Pons (tissue), 1 donor: ENCODE measurements at regions not wholly inside any gene's neighbourhood (a gene's known extent, or its start where the extent isn't known, plus 50 kb on each side); places are given as distances from the start of the nearest gene placed in this dataset.
"Not testable (repeated sequence)": the region's sequence is repeated elsewhere in the genome, so short reads cannot be mapped to it uniquely, and the experiment has no call there.

Source experiments
- DNase-seq: peaks from one replicate; pipeline ENCODE4 v3.0.0-alpha.2; 2016; ENCODE audit warnings: low spot score

- DNase-seq = not testable (repeated sequence)
Observed at GRCh38 chr9:40768646-40769198, 359.8 kb downstream of the FOXD4L6 start.

- not testable (repeated sequence) for DNase-seq
Observed at GRCh38 chr9:40768178-40768577, 360.3 kb downstream of the FOXD4L6 start.

DNA sequence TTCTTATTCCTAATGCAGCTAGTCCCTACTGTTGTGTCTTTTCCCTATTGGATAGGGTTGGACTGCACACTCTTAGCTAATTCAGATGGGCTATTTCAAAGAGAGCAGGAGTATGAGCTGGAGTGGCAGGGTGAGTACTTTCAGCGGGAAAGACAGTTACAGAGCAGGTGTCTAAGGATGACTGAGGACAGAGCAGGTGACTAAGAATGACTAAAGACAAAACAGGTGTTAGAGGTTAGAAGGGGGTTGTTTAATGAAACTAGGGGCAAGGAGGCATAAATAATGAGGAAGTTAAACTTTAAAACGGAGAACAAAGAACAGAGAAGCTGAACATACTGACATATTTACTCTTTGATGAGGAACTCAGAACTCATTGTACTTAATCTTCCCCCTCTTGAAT lies 373.5 kb downstream of the FOXD4L6 start:
- not testable (repeated sequence) for DNase-seq

GRCh38 chr9:40753288-40753687 lies 375.2 kb downstream of the FOXD4L6 start:
- peak; percentile 14 for DNase-seq

- not testable (repeated sequence) for DNase-seq
Observed at GRCh38 chr9:40746921-40747485, 381.5 kb downstream of the FOXD4L6 start.
